Activated T-cell treated with anti-CD3 and anti-CD28 coated beads, Interleukin-2, amount 50 U/mL, for 4 hours (primary cell): ENCODE measurements at regions not wholly inside any gene's neighbourhood (a gene's known extent, or its start where the extent isn't known, plus 50 kb on each side); places are given as distances from the start of the nearest gene placed in this dataset.
"Not testable (repeated sequence)": the region's sequence is repeated elsewhere in the genome, so short reads cannot be mapped to it uniquely, and the experiment has no call there.

Source experiments
- ATAC-seq, 2 donors: fragments of 200-7000 bp; cut with Tn5 transposase; one replicate each; pipeline ENCODE4 v1.10.0; 2021
- DNase-seq: peaks from one replicate; pipeline ENCODE4 v3.0.0-alpha.2; 2020
- H3K27me3 Mint-ChIP-seq: one replicate; pipeline ENCODE4 v1.8.0; 2021; ENCODE audit warnings: low read depth, mixed read lengths
- H3K36me3 Mint-ChIP-seq: one replicate; pipeline ENCODE4 v1.8.0; 2022; ENCODE audit warnings: mixed read lengths; ENCODE audit not compliant: insufficient read depth
- H3K4me1 Mint-ChIP-seq: one replicate; pipeline ENCODE4 v1.8.0; 2021; ENCODE audit warnings: low read depth, mixed read lengths
- H3K4me3 Mint-ChIP-seq: one replicate; pipeline ENCODE4 v1.8.0; 2021; ENCODE audit warnings: mild to moderate bottlenecking, moderate library complexity, mixed read lengths
- H3K9me3 Mint-ChIP-seq: one replicate; pipeline ENCODE4 v1.8.0; 2021; ENCODE audit warnings: mixed read lengths

GRCh38 chr6:137545073-137545472, 50.9 kb upstream of the OLIG3 start:
- Mint-ChIP-seq H3K9me3 (no peaks in the 10 kb centered on the region), H3K4me1 (peaks cover 10% of the 10 kb centered on the region), H3K36me3 (no peaks in the 10 kb centered on the region), H3K4me3 (no peak overlapping the region), H3K27me3 (peaks cover 6% of the 10 kb centered on the region)
- ATAC-seq (no peak), DNase-seq (no peak)

GRCh38 chr6:137547186-137547585, 53.0 kb upstream of the OLIG3 start:
- Mint-ChIP-seq H3K4me3 (no peak overlapping the region), H3K27me3 (peaks cover 6% of the 10 kb centered on the region), H3K4me1 (peaks cover 9% of the 10 kb centered on the region), H3K36me3 (no peaks in the 10 kb centered on the region), H3K9me3 (no peaks in the 10 kb centered on the region)
- DNase-seq (no peak), ATAC-seq (no peak)

- DNase-seq (no peak), ATAC-seq (no peak)
- H3K9me3 Mint-ChIP-seq = no peaks in the 10 kb centered on the region
- no peak overlapping the region for H3K4me3 Mint-ChIP-seq
- H3K4me1 Mint-ChIP-seq = peaks cover 7% of the 10 kb centered on the region
- no peaks in the 10 kb centered on the region for H3K36me3 Mint-ChIP-seq
- H3K27me3 Mint-ChIP-seq = peaks cover 6% of the 10 kb centered on the region
Measured at GRCh38 chr6:137547601-137548000, 53.4 kb upstream of the OLIG3 start.

- Mint-ChIP-seq H3K36me3 (no peaks in the 10 kb centered on the region), H3K4me3 (no peak overlapping the region), H3K27me3 (peaks cover 4% of the 10 kb centered on the region), H3K9me3 (no peaks in the 10 kb centered on the region), H3K4me1 (peaks cover 1% of the 10 kb centered on the region)
- no peak for DNase-seq
- ATAC-seq = no peak
Measured at GRCh38 chr6:137549106-137549505, 54.9 kb upstream of the OLIG3 start.

- Mint-ChIP-seq H3K27me3 (peaks cover 4% of the 10 kb centered on the region), H3K36me3 (no peaks in the 10 kb centered on the region), H3K9me3 (no peaks in the 10 kb centered on the region), H3K4me3 (no peak overlapping the region), H3K4me1 (peaks cover 3% of the 10 kb centered on the region)
- ATAC-seq (no peak), DNase-seq (no peak)
Measured at GRCh38 chr6:137550535-137550934, 56.3 kb upstream of the OLIG3 start.

GRCh38 chr6:137552146-137552545, 58.0 kb upstream of the OLIG3 start:
- DNase-seq = no peak
- Mint-ChIP-seq H3K9me3 (peaks cover 3% of the 10 kb centered on the region), H3K4me3 (no peak overlapping the region), H3K36me3 (no peaks in the 10 kb centered on the region), H3K4me1 (peaks cover 6% of the 10 kb centered on the region), H3K27me3 (peaks cover 4% of the 10 kb centered on the region)
- no peak for ATAC-seq

GRCh38 chr6:137552809-137553208, 58.6 kb upstream of the OLIG3 start:
- peaks cover 9% of the 10 kb centered on the region for H3K4me1 Mint-ChIP-seq
- H3K36me3 Mint-ChIP-seq = no peaks in the 10 kb centered on the region
- H3K4me3 Mint-ChIP-seq = no peak overlapping the region
- DNase-seq = no peak
- H3K27me3 Mint-ChIP-seq = peaks cover 4% of the 10 kb centered on the region
- ATAC-seq = no peak
- H3K9me3 Mint-ChIP-seq = peaks cover 3% of the 10 kb centered on the region

GRCh38 chr6:137559521-137560183, 65.5 kb upstream of the OLIG3 start:
- ATAC-seq = peak; percentile 43 to 63
- H3K27me3 Mint-ChIP-seq, H3K36me3 Mint-ChIP-seq, DNase-seq, H3K9me3 Mint-ChIP-seq: not testable (repeated sequence)
- H3K4me1 Mint-ChIP-seq = peaks cover 39% of the 10 kb centered on the region
- peak overlapping the region; percentile 50 for H3K4me3 Mint-ChIP-seq

- peaks cover 8% of the 10 kb centered on the region for H3K9me3 Mint-ChIP-seq
- DNase-seq (no peak), ATAC-seq (no peak)
- peaks cover 38% of the 10 kb centered on the region for H3K4me1 Mint-ChIP-seq
- H3K4me3 Mint-ChIP-seq = peak overlapping the region; percentile 50
- H3K27me3 Mint-ChIP-seq = no peaks in the 10 kb centered on the region
- no peaks in the 10 kb centered on the region for H3K36me3 Mint-ChIP-seq
Measured at GRCh38 chr6:137560184-137560563, 66.0 kb upstream of the OLIG3 start.

- Mint-ChIP-seq H3K36me3 (no peaks in the 10 kb centered on the region), H3K27me3 (peaks cover 2% of the 10 kb centered on the region), H3K4me3 (no peak overlapping the region), H3K9me3 (no peaks in the 10 kb centered on the region), H3K4me1 (no peaks in the 10 kb centered on the region)
- ATAC-seq = no peak
- DNase-seq = no peak
Measured at GRCh38 chr6:137568067-137568466, 73.9 kb upstream of the OLIG3 start.

GRCh38 chr6:137570393-137570792, 76.2 kb upstream of the OLIG3 start:
- Mint-ChIP-seq H3K27me3 (peaks cover 14% of the 10 kb centered on the region), H3K36me3 (no peaks in the 10 kb centered on the region), H3K9me3 (no peaks in the 10 kb centered on the region), H3K4me1 (no peaks in the 10 kb centered on the region), H3K4me3 (no peak overlapping the region)
- no peak for DNase-seq
- ATAC-seq = no peak

GRCh38 chr6:137571854-137572253, 77.7 kb upstream of the OLIG3 start:
- ATAC-seq (no peak), DNase-seq (peak; percentile 59)
- Mint-ChIP-seq H3K9me3 (no peaks in the 10 kb centered on the region), H3K4me3 (no peak overlapping the region), H3K4me1 (no peaks in the 10 kb centered on the region), H3K36me3 (no peaks in the 10 kb centered on the region), H3K27me3 (peaks cover 14% of the 10 kb centered on the region)

GRCh38 chr6:137573739-137574138, 79.5 kb upstream of the OLIG3 start:
- ATAC-seq = no peak
- Mint-ChIP-seq H3K4me3 (no peak overlapping the region), H3K36me3 (no peaks in the 10 kb centered on the region), H3K9me3 (no peaks in the 10 kb centered on the region), H3K4me1 (no peaks in the 10 kb centered on the region), H3K27me3 (peaks cover 14% of the 10 kb centered on the region)
- DNase-seq = no peak

GRCh38 chr6:137579612-137580011, 85.4 kb upstream of the OLIG3 start:
- Mint-ChIP-seq H3K4me3 (no peak overlapping the region), H3K4me1 (no peaks in the 10 kb centered on the region), H3K27me3 (peaks cover 3% of the 10 kb centered on the region), H3K36me3 (no peaks in the 10 kb centered on the region), H3K9me3 (no peaks in the 10 kb centered on the region)
- ATAC-seq = no peak
- DNase-seq = no peak

- H3K27me3 Mint-ChIP-seq = peaks cover 3% of the 10 kb centered on the region
- no peak overlapping the region for H3K4me3 Mint-ChIP-seq
- H3K36me3 Mint-ChIP-seq = no peaks in the 10 kb centered on the region
- no peak for DNase-seq
- no peaks in the 10 kb centered on the region for H3K9me3 Mint-ChIP-seq
- H3K4me1 Mint-ChIP-seq = no peaks in the 10 kb centered on the region
- no peak for ATAC-seq
Measured at GRCh38 chr6:137581019-137581707, 87.0 kb upstream of the OLIG3 start.
